ENCODE measurements at regions not wholly inside any gene's neighbourhood (a gene's known extent, or its start where the extent isn't known, plus 50 kb on each side); places are given as distances from the start of the nearest gene placed in this dataset.

DNA sequence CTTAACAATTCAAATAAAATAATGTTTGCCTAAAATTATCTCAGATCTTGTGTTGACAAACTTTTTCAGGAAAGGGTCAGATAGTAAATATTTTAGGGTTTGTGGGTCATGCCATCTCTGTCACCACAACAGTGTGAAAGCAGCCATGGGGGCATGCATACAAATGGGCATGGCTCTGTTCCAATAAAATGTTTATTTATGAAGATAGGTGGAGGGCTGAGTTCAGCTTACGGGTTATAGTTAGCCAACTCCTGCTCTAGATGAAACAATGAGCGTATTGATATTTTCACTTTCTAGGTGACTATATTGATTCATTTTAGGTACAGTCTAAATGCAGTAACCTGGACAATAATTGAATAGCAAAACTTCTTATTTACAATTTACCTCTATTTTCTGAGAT, 533.8 kb upstream of the CLINT1 start:
- H3K9ac ChIP-seq (ENCODE audit: low read length), result no peak overlapping the region
- H3K27me3 ChIP-seq (ENCODE audit: control insufficient read depth in 1 of 2, insufficient read depth in 1 of 2, low read length in 2 of 2), result no peaks in the 10 kb centered on the region
- H3K4me1 ChIP-seq (ENCODE audit: control insufficient read depth, insufficient read depth, low read depth, low read length), result no peaks in the 10 kb centered on the region
- no peak overlapping the region for H2AK5ac ChIP-seq (ENCODE audit: low read length, severe bottlenecking)
- no peak overlapping the region for H3K4ac ChIP-seq (ENCODE audit: low read depth in 1 of 2, low read length in 2 of 2)
- no peak overlapping the region for H4K91ac ChIP-seq (ENCODE audit: low read length)
- H2BK12ac ChIP-seq (ENCODE audit: low read length in 2 of 2), result no peak overlapping the region
- no peak overlapping the region for H3K23ac ChIP-seq (ENCODE audit: low read length in 2 of 2)
- no peaks in the 10 kb centered on the region for H3K9me3 ChIP-seq (ENCODE audit: control insufficient read depth, low read length)
- no peak overlapping the region for H3K4me2 ChIP-seq (ENCODE audit: low read length, poor library complexity, severe bottlenecking)
- no peak overlapping the region for H2BK15ac ChIP-seq (ENCODE audit: low read depth, poor library complexity, severe bottlenecking)
- H3K14ac ChIP-seq (ENCODE audit: low read length in 2 of 2), result no peak overlapping the region
- no peak overlapping the region for H3K27ac ChIP-seq (ENCODE audit: low read length, poor library complexity, severe bottlenecking)
- no peak overlapping the region for H3K18ac ChIP-seq (ENCODE audit: low read depth in 1 of 2, low read length in 2 of 2)
- H4K8ac ChIP-seq (ENCODE audit: low read length), result no peak overlapping the region
- H2BK120ac ChIP-seq (ENCODE audit: low read depth, low read length), result no peak overlapping the region
- no peak overlapping the region for H2AFZ ChIP-seq (ENCODE audit: low read depth, low read length)
- no peak overlapping the region for H2BK5ac ChIP-seq (ENCODE audit: low read depth, low read length, poor library complexity, severe bottlenecking)
- no peak for DNase-seq
- H3K79me1 ChIP-seq (replicated peaks; ENCODE audit: low read length, poor library complexity, severe bottlenecking), result no peaks in the 10 kb centered on the region
- H3K4me3 ChIP-seq (ENCODE audit: insufficient read depth in 1 of 2, low read depth in 1 of 2, low read length in 2 of 2), result no peak overlapping the region
- no peaks in the 10 kb centered on the region for H3K36me3 ChIP-seq (ENCODE audit: control insufficient read depth in 1 of 2, insufficient read depth in 2 of 2, low read depth in 1 of 2, low read length in 2 of 2)
- WGBS, result 36% methylated on average over 1 of the region's 2 CpGs

DNA sequence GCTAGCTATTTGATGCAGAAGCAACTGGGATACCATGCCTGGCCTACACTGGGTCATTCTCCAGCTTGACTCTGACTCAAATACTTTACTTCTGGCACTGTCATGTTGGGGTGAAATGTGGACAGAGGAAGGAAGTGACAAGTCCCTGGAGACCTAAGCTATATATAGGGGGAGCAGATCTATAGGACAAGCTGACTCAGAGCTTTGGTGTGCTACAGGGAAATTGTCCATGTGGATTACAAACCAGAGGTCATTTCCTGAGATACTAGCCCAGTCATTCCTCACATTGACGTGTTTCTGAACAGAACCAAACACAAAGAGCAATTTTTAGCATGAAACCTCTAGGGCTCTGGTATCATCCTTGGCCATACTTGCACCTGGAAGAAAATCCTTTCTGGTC, 531.6 kb upstream of the CLINT1 start:
- Histone ChIP-seq H3K27me3 (ENCODE audit: control insufficient read depth in 1 of 2, insufficient read depth in 1 of 2, low read length in 2 of 2) (no peaks in the 10 kb centered on the region), H2BK5ac (ENCODE audit: low read depth, low read length, poor library complexity, severe bottlenecking) (no peak overlapping the region), H3K18ac (ENCODE audit: low read depth in 1 of 2, low read length in 2 of 2) (no peak overlapping the region)

DNA sequence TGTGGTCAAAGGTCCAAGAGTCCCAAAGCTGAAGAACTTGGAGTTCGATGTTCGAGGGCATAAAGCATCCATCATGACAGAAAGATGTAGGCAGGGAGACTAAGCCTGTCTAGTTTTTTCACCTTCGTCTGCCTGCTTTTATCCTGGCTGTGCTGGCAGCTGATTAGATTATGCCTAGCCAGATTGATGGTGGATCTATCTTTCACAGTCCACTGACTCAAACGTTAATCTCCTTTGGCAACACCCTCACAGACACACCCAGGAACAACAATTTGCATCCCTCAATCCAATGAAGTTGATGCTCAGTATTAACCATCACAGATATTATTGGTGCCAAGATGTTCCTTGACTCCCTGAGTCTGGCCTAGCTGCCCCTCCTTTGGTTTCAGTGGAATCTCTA, 530.8 kb upstream of the CLINT1 start:
- Histone ChIP-seq H3K79me1 (replicated peaks; ENCODE audit: low read length, poor library complexity, severe bottlenecking) (no peaks in the 10 kb centered on the region), H3K4me1 (ENCODE audit: control insufficient read depth, insufficient read depth, low read depth, low read length) (peaks cover 2% of the 10 kb centered on the region), H3K23ac (ENCODE audit: low read length in 2 of 2) (no peak overlapping the region), H3K27me3 (ENCODE audit: control insufficient read depth in 1 of 2, insufficient read depth in 1 of 2, low read length in 2 of 2) (no peaks in the 10 kb centered on the region), H3K36me3 (ENCODE audit: control insufficient read depth in 1 of 2, insufficient read depth in 2 of 2, low read depth in 1 of 2, low read length in 2 of 2) (no peaks in the 10 kb centered on the region), H3K4ac (ENCODE audit: low read depth in 1 of 2, low read length in 2 of 2) (peak overlapping the region in 1 of 2 experiments; percentile 20), H3K27ac (ENCODE audit: low read length, poor library complexity, severe bottlenecking) (no peak overlapping the region), H3K9me3 (ENCODE audit: control insufficient read depth, low read length) (no peaks in the 10 kb centered on the region), H2BK5ac (ENCODE audit: low read depth, low read length, poor library complexity, severe bottlenecking) (no peak overlapping the region), H3K9ac (ENCODE audit: low read length) (no peak overlapping the region), H3K4me2 (ENCODE audit: low read length, poor library complexity, severe bottlenecking) (no peak overlapping the region), H3K4me3 (ENCODE audit: insufficient read depth in 1 of 2, low read depth in 1 of 2, low read length in 2 of 2) (no peak overlapping the region), H2BK15ac (ENCODE audit: low read depth, poor library complexity, severe bottlenecking) (no peak overlapping the region), H4K8ac (ENCODE audit: low read length) (peak overlapping the region; percentile 2), H3K14ac (ENCODE audit: low read length in 2 of 2) (no peak overlapping the region), H2AFZ (ENCODE audit: low read depth, low read length) (no peak overlapping the region), H2BK120ac (ENCODE audit: low read depth, low read length) (no peak overlapping the region), H2BK12ac (ENCODE audit: low read length in 2 of 2) (peak overlapping the region in 1 of 2 experiments; percentile 32), H4K91ac (ENCODE audit: low read length) (no peak overlapping the region), H3K18ac (ENCODE audit: low read depth in 1 of 2, low read length in 2 of 2) (no peak overlapping the region), H2AK5ac (ENCODE audit: low read length, severe bottlenecking) (no peak overlapping the region)
- WGBS, result 79% methylated on average over 4 of the region's 4 CpGs
- DNase-seq, result no peak

More for the DNA sequence above, 531.6 kb upstream of the CLINT1 start:
- Histone ChIP-seq H2BK15ac (ENCODE audit: low read depth, poor library complexity, severe bottlenecking) (no peak overlapping the region), H3K23ac (ENCODE audit: low read length in 2 of 2) (no peak overlapping the region), H2BK12ac (ENCODE audit: low read length in 2 of 2) (no peak overlapping the region), H2BK120ac (ENCODE audit: low read depth, low read length) (no peak overlapping the region), H3K4me3 (ENCODE audit: insufficient read depth in 1 of 2, low read depth in 1 of 2, low read length in 2 of 2) (no peak overlapping the region), H3K4me2 (ENCODE audit: low read length, poor library complexity, severe bottlenecking) (no peak overlapping the region), H3K4ac (ENCODE audit: low read depth in 1 of 2, low read length in 2 of 2) (no peak overlapping the region), H2AFZ (ENCODE audit: low read depth, low read length) (no peak overlapping the region), H3K9me3 (ENCODE audit: control insufficient read depth, low read length) (no peaks in the 10 kb centered on the region), H3K79me1 (replicated peaks; ENCODE audit: low read length, poor library complexity, severe bottlenecking) (no peaks in the 10 kb centered on the region), H3K9ac (ENCODE audit: low read length) (no peak overlapping the region), H3K14ac (ENCODE audit: low read length in 2 of 2) (no peak overlapping the region), H4K91ac (ENCODE audit: low read length) (no peak overlapping the region), H3K36me3 (ENCODE audit: control insufficient read depth in 1 of 2, insufficient read depth in 2 of 2, low read depth in 1 of 2, low read length in 2 of 2) (no peaks in the 10 kb centered on the region), H3K27ac (ENCODE audit: low read length, poor library complexity, severe bottlenecking) (no peak overlapping the region), H2AK5ac (ENCODE audit: low read length, severe bottlenecking) (no peak overlapping the region), H3K4me1 (ENCODE audit: control insufficient read depth, insufficient read depth, low read depth, low read length) (no peaks in the 10 kb centered on the region), H4K8ac (ENCODE audit: low read length) (no peak overlapping the region)
- WGBS, result 0% methylated on average over 1 of the region's 1 CpG
- DNase-seq, result peak; percentile 78

DNA sequence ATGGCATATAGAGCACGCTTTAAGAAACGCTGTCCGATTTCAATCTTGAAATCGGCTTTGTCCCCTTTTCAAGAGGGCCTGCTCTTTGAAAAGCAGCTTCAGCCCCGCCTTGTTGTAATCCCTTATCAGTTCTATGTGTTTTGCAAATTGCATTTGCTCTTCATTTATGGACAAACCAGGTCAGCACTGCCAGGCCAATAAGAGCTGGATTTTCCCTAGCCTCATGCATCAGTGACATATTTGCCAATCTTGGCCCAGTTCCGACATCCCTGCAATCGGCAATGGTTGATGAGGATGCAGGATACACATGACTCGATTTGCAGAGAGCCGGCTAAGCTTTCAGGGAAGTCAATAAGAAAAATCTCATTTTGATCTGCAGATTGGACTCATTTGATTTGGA, 529.1 kb upstream of the CLINT1 start:
- Histone ChIP-seq H3K9ac (ENCODE audit: low read length) (no peak overlapping the region), H3K4me2 (ENCODE audit: low read length, poor library complexity, severe bottlenecking) (no peak overlapping the region), H3K18ac (ENCODE audit: low read depth in 1 of 2, low read length in 2 of 2) (no peak overlapping the region), H2AFZ (ENCODE audit: low read depth, low read length) (no peak overlapping the region), H2BK15ac (ENCODE audit: low read depth, poor library complexity, severe bottlenecking) (no peak overlapping the region), H3K4me3 (ENCODE audit: insufficient read depth in 1 of 2, low read depth in 1 of 2, low read length in 2 of 2) (no peak overlapping the region), H4K8ac (ENCODE audit: low read length) (no peak overlapping the region), H3K27ac (ENCODE audit: low read length, poor library complexity, severe bottlenecking) (no peak overlapping the region), H3K4ac (ENCODE audit: low read depth in 1 of 2, low read length in 2 of 2) (no peak overlapping the region), H2AK5ac (ENCODE audit: low read length, severe bottlenecking) (no peak overlapping the region), H3K79me1 (replicated peaks; ENCODE audit: low read length, poor library complexity, severe bottlenecking) (no peaks in the 10 kb centered on the region), H4K91ac (ENCODE audit: low read length) (no peak overlapping the region), H3K23ac (ENCODE audit: low read length in 2 of 2) (no peak overlapping the region), H2BK120ac (ENCODE audit: low read depth, low read length) (no peak overlapping the region), H3K9me3 (ENCODE audit: control insufficient read depth, low read length) (no peaks in the 10 kb centered on the region), H2BK5ac (ENCODE audit: low read depth, low read length, poor library complexity, severe bottlenecking) (no peak overlapping the region), H3K14ac (ENCODE audit: low read length in 2 of 2) (no peak overlapping the region), H3K36me3 (ENCODE audit: control insufficient read depth in 1 of 2, insufficient read depth in 2 of 2, low read depth in 1 of 2, low read length in 2 of 2) (no peaks in the 10 kb centered on the region), H2BK12ac (ENCODE audit: low read length in 2 of 2) (no peak overlapping the region), H3K27me3 (ENCODE audit: control insufficient read depth in 1 of 2, insufficient read depth in 1 of 2, low read length in 2 of 2) (no peaks in the 10 kb centered on the region), H3K4me1 (ENCODE audit: control insufficient read depth, insufficient read depth, low read depth, low read length) (peaks cover 3% of the 10 kb centered on the region)
- WGBS, result 98% methylated on average over 9 of the region's 9 CpGs
- DNase-seq, result no peak

Measured in mesenchymal stem cell (in vitro differentiated cells and primary cell).